HG02759 (cell line): ENCODE measurements at regions not wholly inside any gene's neighbourhood (a gene's known extent, or its start where the extent isn't known, plus 50 kb on each side); places are given as distances from the start of the nearest gene placed in this dataset.
"Not testable (repeated sequence)": the region's sequence is repeated elsewhere in the genome, so short reads cannot be mapped to it uniquely, and the experiment has no call there.

Source experiments
- ATAC-seq: cut with Tn5 transposase; IDR thresholded peaks from one replicate; pipeline ENCODE4 v1.9.1; 2021; ENCODE audit warnings: mild to moderate bottlenecking, moderate library complexity; ENCODE audit not compliant: unreplicated experiment

DNA sequence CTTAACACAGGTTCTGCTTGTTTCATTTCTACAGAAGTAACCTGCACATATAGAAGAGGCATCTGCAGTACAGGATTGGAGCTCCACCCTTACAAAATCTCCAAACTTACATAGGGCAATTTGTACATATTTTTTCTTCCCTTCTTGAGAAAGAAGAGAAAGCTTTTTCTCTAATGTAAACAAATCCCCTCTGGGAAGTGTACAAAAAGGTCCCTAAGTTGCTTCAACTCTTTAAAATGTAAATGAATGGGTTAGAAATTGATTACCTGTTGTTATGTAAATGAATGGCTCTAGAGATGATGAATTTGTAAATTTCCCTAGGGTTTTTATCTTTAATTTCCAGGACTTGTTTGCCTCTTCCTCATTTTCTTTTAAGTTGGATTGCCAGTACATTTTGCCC lies 1183.7 kb downstream of the MRPL39 start:
- ATAC-seq, result no peak

DNA sequence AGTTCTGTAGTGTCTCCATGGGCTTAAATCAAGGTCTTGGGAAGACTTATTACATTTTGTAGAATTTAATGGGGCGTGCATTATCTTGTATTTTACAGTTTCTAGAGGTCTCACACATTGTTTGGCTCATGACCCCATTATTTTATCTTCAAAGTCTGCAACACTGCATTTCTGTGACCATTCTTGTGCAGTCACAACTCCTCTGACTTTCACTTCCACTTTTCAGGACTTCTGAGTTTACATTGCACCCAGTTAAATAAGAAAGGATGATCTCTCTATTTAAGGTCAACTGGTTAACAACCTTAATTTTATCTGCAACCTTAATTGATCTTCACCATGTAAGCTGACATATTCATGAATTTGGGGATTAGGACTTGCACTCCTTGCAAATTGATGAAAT lies 1186.6 kb downstream of the MRPL39 start:
- peak; percentile 78 for ATAC-seq

DNA sequence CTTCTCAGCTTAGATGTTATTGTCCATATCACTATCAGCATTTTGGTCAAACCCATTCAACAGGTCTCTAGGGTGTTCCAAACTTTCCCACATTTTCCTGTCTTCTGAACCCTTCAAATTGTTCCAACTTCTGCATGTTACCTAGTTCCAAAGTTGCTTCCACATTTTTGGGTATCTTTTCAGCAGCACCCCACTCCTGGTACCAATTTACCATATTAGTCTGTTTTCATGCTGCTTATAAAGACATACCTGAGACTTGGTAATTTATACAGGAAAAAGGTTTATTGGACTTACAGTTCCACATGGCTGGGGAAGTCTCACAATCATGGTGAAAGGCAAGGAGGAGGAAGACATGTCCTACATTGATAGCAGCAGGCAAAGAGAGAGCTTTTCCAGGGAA lies 1187.6 kb downstream of the MRPL39 start:
- not testable (repeated sequence) for ATAC-seq

DNA sequence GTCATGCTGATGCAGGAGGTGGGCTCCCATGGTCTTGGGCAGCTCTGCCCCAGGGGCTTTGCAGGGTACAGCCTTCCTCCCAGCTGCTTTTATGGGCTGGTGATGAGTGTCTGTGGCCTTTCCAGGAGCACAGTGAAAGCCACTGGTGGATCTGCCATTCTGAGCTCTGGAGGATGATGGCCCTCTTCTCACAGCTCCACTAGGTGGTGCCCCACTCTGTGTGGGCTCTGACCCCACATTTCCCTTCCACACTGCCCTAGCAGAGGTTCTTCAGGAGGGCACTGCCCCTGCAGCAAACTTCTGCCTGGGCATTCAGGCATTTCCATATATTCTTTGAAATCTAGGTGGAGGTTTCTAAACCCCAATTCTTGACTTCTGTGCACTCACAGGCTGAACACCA lies 1188.6 kb downstream of the MRPL39 start:
- ATAC-seq, result no peak

DNA sequence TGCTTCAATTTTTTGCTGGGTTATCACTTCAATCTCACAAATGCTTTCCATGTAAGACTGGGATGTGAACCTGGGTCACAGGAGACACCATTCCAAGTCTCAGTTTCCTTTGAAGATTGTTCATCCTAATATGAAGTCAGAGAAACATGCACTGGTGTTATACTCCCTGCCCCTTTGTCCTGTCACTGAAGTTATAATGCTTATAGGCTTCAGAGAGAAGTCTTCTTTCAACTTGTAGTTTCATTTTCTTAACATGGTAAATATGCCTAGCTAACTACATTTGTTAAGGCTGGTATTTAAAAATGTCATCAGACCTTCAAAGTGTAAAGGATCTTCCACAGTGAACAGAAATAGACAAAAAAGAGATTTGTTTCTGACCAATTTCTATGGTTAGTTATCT lies 1195.9 kb downstream of the MRPL39 start:
- ATAC-seq, result no peak

DNA sequence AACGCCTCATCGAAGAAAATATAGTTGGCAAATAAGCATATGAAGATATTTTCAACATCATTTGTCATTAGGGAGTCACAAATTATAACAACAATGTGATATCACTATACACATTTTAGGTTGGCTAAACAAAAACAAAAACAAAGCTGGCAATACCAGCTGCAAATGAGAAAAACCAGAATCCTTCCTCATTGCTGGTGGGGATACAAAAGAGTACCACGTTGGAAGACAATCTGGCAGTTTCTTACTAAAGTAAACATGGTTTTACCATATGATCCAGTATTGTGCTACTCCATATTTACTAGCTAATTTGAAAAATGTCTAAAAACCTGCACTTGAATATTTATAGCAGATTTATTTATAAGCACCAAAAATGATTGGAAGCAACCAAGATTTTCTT lies 1204.1 kb downstream of the MRPL39 start:
- ATAC-seq, result no peak

DNA sequence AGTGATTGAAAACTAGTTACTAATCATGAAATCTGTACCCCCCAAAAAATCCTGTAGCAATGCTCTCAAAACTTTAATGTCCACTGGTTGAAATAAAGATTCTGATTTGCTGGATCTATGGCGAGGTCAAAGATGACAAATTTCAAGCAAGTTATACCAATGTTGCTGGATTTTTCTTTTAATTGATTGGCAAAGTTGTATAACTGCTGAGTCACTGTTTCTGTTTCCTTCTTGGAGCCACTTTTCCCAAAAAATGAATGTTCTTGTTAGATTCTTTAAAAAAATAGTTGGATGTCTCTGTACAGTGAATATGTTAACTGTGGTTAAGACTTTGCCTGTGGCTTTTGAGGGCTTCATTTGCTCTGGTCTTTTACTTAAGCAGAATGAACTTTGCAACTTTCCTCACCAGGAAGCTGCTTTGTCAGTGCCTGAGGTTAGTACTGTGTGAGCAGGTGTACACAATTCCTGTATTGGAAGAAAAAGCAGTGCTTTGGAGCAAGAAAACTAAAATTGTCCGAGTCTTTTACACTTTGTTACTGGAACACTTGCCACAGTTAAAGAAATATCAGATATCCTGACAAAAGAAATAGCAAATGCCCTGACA lies 1211.9 kb downstream of the MRPL39 start:
- ATAC-seq, result no peak

DNA sequence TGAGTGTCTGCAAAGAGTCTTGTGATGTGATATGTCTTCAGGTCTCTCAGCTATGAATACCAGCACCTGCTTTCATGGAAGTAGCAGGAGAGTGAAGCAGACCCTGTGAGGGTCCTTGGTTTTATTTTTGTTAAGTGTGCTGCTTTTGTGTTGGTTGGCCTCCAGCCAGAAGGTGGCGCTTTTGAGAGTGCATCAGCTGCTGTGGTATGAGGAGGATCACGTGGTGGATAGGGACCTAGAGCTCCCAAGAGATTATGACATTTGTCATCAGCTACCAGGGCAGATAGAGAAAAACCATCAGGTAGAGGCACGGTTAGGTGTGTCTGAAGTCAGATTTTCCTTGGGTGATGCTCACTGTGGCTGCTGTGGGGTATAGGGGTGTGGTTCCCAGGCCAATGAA lies 1232.1 kb downstream of the MRPL39 start:
- peak; percentile 91 for ATAC-seq

DNA sequence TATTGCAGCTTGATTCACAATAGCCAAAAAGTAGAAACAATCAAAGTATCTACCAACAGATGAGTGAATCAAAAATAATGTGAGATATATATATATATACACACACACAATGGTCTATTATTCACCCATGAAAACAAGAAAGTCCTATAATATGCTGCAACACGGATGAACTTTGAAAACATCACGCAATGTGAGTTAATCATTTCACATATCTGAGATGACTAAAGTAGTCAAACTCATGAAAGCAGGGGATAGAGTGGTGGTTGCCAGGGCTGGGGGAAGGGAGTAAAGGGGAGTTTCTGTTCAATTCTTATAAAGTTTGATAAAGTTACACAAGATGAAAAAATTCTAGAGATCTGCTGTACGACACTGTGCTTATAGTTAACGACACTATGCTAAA lies 1234.8 kb downstream of the MRPL39 start:
- ATAC-seq, result no peak

DNA sequence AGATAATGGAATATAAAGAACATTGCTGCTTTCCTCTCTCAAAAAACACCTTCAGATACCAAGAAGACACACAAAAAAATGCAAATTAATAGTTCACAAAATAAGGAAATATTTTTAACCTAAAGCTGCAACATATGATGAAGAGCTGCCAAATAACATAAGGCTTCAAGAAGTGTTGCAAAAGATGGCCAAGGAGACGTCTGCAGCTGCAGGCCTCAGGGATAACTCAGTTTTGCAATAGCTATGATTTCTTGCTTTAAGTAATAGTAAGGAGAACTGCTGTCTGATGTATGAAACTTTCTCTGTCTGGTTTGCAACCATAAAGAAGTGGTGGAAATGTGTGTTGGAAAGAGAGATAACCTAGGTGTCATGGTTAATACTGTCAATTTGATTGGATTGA lies 1237.5 kb downstream of the MRPL39 start:
- ATAC-seq, result no peak

DNA sequence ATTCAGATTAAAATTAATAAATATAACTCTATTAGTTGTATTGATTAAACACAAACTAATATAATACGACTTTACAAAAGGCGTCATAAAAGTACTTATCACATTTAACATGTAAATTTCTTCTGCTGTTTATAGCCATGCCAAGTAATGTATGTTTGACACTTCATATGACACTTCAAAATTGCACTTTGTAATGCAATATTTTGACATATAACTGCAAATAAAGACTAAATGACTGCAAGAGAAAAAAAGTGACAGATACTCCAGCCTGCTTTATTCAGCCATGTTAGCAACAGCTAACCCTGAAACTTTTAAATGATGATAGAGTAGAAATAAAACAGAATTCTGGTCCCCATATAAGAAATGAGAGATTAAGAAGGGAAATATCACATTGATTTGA lies 1238.0 kb downstream of the MRPL39 start:
- no peak for ATAC-seq

DNA sequence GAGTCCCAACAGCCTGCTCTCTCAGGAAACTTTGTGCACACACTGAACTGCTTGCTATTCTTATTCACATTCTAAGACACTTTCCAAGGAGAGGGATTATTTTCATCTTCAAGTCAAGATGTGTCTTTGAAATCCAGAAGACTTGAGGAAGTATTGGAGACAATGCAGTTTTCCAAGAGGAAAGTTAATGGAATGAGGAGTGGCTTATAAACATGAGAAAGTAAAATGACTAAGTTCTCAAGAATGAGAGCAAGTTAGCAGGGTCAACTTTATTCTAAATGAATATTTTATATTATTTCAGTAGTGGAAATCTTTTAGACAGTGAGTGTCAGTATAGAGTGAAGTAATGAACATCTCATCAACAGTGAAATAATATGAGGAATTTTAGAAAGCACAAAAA lies 1239.3 kb downstream of the MRPL39 start:
- no peak for ATAC-seq

DNA sequence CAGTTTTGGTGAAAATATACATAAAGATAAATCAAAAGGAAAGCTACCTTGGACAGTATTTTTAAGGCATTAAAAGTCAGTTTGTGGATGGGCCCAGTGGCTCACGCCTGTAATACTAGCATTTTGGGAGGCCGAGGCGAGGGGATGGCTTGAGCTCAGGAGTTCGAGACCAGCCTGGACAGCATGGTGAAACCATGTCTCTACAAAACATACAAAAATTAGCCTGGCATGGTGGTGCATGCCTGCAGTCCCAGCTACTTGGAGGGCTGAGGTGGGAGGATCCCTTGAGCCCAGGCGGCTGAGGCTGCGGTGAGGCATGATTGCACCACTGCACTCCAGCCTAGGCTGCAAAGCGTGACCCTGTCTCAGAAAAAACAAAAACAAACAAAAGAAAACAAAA lies 1253.8 kb downstream of the MRPL39 start:
- no peak for ATAC-seq

DNA sequence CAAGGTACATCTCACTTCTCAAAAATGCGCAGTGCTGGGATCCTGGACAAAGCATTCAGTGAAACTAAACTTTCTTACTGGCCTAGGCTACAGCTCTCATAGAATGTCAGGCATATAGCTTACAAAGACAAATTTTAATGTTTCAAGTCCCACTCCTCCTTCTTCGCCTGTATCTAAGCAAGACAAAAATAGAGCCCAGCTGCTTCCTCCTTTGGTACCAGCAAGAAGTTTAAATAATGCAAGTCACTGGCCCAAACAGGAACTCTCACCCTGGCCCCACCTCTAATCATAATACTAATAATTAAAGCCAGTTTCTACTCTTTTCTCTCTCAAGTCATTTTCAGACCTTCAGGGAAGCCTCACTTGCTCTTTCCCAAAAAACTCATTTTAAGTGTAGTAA lies 1267.9 kb downstream of the MRPL39 start:
- ATAC-seq, result no peak

DNA sequence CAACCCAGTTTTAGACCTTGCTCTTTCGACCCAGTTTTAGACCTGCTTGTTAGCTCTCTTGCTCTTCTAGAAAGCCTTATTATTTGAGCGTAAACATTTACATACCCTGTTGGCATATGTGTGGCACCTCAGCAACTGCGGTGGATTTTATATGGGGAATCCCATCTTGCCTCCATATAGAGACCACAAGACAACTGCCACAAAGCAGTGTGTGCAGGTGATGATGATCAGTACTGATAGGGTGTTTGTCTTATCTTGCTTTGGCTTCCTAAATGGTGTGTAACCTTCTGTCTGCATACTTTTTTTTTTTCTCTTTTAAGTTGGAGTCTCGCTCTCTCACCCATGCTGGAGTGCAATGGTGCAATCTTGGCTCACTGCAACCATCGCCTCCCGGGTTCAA lies 1270.8 kb downstream of the MRPL39 start:
- ATAC-seq, result no peak

DNA sequence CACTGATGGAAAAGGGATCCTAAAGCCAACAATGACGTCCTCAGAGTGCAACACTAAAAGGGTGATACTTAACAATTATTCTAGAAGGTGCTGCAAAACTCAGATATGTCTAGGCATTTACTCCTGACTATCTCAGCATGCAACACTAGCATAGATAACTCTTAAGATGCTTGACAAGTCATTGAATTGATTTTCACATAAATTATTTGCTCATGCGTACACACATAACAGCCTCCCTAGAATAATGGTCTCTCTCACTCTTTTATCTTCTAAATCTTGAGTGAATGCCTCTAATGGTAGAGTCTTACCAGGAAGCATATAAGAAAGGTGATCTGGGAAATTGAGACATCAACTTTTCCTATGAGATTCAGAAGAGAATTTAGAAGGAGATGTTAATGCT lies 1283.7 kb downstream of the MRPL39 start:
- no peak for ATAC-seq

DNA sequence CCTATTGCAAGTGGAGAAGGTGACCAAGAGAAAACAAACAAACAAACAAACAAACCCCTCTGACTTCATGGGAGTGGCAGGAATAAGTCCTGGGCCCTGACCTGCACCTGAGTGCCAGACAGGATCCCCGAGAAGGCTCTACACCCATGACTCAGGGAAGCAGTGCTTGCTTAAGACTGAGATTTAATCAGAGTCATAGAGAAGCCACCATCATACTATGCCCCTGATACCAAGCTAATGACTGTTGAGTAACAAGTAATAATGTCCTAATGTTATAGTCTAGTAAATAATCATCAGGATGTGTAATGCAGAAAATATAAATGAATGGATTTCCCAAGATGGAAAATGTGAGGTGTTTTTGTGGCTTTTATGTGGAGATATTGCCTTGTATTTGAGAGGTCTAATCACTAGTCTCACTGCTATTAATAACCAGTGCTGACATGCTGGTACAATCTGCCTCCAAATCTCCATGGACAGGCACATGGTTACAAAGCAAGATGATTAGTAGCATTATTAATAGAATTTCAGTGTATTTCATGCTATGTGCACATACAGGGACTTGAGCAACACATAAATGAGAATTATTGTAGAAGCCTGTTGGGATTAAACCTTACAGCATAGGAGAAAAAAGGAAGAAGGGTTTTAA lies 1290.9 kb downstream of the MRPL39 start:
- no peak for ATAC-seq

DNA sequence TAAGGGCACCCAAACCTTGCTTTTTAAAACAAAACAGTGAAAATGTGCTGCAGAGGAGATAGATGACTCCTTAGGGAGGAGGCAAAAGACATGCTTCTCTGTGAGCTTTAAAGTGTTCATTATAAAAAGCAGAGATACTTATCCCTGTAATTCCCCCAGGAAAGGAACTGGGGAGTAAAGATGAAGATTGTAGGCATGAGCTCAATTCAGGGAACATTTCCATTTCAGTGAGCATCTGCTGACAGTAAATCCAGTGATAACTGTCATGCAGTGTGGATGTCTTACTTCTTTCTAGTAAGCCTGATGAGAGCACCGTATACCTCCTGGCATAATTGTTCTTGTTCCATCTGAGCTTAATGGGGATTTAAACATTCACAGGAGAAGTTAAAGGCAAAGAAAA lies 1296.5 kb downstream of the MRPL39 start:
- no peak for ATAC-seq

DNA sequence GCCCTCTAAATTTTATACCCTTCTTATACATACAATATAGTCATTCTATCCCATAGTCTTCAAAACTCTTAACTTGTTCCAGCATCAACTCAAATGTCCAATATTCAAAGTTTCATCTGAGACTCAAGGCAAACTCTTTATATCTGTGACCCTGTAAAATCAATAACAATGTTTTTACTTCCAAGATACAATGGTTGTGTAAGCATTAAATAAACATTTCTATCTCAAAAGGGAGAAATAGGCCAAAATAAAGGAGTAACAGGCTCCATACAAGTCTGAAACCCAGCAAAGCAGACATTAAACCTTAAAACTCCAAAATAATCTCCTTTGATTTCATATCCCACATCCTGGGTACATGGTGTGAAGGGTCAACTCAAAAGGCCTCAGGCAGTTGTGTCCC lies 1299.1 kb downstream of the MRPL39 start:
- no peak for ATAC-seq

DNA sequence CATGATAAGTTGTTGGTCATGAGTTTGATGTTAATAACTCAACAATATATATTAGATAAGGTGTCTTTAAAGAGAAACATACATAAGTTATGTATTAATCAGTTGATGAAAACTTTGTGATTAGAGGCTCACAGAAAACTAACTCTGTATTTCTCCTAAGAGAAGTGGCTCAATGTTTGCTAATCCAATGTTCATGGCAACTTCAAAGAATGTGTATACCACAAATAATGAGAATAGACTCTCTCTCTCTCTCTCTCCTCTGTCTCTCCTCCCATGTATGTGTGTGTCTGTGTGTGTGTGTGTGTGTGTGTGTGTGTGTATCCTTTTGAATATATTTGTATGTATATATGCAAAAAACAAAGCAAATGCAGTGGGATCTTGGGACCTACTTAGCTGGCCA lies 1304.9 kb downstream of the MRPL39 start:
- ATAC-seq, result no peak

DNA sequence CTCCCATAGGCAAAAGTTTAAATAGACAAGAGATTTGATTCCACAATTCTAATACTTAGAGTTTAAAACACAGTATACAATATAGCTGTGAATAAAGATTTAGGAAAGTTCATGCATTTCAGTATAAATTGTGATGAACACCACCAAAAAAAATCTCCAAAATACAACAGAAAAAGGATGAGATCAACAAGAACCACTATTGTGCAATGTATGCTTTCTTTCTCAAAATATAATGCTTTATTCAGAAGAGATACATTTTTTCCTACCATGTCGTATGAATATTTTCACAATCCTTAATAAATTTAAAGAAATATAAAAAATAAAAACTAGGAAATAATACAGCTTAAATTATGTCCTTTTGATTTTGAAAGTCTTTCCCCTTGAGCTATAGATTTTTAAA lies 1309.2 kb downstream of the MRPL39 start:
- ATAC-seq, result no peak

DNA sequence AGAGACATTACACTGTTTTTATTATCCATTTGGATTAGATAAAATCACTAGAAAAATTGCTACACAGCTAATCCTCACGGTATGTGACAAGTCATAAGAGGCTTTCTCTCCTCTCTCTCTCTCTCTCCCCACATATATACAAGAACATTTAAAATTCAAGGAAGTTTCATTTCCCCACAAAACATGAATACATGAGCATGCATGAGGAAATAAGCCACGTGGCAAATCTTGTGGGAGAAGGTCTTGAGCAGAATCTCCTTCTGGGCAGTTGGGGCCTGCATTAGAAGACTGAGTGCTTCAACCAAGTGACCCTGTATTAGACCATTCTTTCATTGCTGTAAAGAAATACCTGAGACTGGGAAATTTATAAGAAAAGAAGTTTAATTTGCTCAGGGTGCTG lies 1313.1 kb downstream of the MRPL39 start:
- ATAC-seq, result no peak

DNA sequence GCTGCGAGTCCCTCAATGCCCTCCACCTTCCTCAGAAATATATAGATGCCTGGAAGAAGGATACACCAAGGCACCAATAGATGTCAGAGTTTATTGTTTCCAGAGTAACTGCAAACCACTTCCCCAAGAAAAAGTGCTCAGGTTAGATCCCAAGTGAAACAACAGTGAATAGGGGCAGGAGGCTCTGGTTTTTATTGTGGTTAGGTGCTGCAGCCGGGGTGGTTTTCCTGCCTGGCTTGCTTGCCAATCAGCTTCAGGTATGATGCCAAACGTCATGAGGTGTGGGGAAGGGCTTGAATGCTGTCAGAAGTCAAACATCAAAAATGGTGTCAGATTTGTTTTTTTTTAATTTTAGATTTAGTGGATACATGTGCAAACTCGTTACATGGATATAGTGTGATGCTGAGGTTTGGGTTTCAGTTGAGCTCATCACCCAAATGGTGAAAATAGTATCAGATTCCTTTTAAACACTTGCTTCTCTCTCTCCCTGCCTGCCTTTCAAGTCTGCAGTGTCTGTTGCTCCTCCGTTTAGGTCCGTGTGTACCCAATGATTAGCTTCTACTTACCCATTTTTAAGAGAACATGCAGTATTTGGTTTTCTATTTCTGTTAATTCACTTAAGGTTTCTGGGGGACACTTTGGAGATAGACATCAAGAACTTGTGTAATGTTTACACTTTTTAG lies 1317.0 kb downstream of the MRPL39 start:
- ATAC-seq, result no peak
